OCI-LY1 (cell line): ENCODE measurements at regions not wholly inside any gene's neighbourhood (a gene's known extent, or its start where the extent isn't known, plus 50 kb on each side); places are given as distances from the start of the nearest gene placed in this dataset.

ENCODE experiments used
- H2AFZ ChIP-seq: fragments of 200-600 bp; sonication (generic), shearing (Covaris generic); 2 replicates; pipeline ENCODE4 v1.6.0; 2014; ENCODE audit warnings: antibody characterized with exemption, mild to moderate bottlenecking, low read length
- H3F3A ChIP-seq: fragments of 200-600 bp; sonication (generic), shearing (Covaris generic); 2 replicates; pipeline ENCODE4 v1.6.0; 2014; ENCODE audit warnings: mild to moderate bottlenecking, antibody characterized with exemption, low read length, moderate library complexity; ENCODE audit not compliant: insufficient read depth
- H3K27ac ChIP-seq: fragments of 200-600 bp; sonication (generic); 2 replicates; pipeline ENCODE4 v1.5.1; 2014; ENCODE audit warnings: low read length, mixed run types, mild to moderate bottlenecking, low read depth; ENCODE audit not compliant: poor library complexity, severe bottlenecking
- H3K27me3 ChIP-seq: fragments of 200-600 bp; sonication (generic); 2 replicates; pipeline ENCODE4 v1.6.0; 2014; ENCODE audit warnings: antibody characterized with exemption, mild to moderate bottlenecking, low read length, moderate library complexity; ENCODE audit not compliant: insufficient read depth
- H3K36me3 ChIP-seq: fragments of 200-600 bp; sonication (generic); 2 replicates; pipeline ENCODE4 v1.6.1; 2014; ENCODE audit warnings: mild to moderate bottlenecking, antibody characterized with exemption, low read length, moderate library complexity, mixed read lengths; ENCODE audit not compliant: insufficient read depth
- H3K4me1 ChIP-seq: fragments of 200-600 bp; sonication (generic); 2 replicates; pipeline ENCODE4 v1.5.1; 2014; ENCODE audit warnings: mild to moderate bottlenecking, low read length, moderate library complexity; ENCODE audit not compliant: insufficient read depth, severe bottlenecking
- H3K4me2 ChIP-seq: fragments of 200-600 bp; sonication (generic), shearing (Covaris generic); 2 replicates; pipeline ENCODE4 v1.6.1; 2014; ENCODE audit warnings: low read length
- H3K4me3 ChIP-seq: fragments of 200-600 bp; sonication (generic); 2 replicates; pipeline ENCODE4 v1.5.1; 2014; ENCODE audit warnings: low read length, low read depth, mild to moderate bottlenecking, mixed read lengths; ENCODE audit not compliant: poor library complexity, severe bottlenecking
- H3K79me2 ChIP-seq: fragments of 200-600 bp; shearing (Covaris generic); 2 replicates; pipeline ENCODE4 v1.6.1; 2016; ENCODE audit warnings: mixed run types, low read length, mixed read lengths; ENCODE audit not compliant: insufficient read depth
- H3K9ac ChIP-seq: fragments of 200-600 bp; sonication (generic), shearing (Covaris generic); 2 replicates; pipeline ENCODE4 v1.6.1; 2014; ENCODE audit warnings: mild to moderate bottlenecking, low read length, mixed read lengths
- H3K9me2 ChIP-seq: fragments of 200-600 bp; sonication (generic), shearing (Covaris generic); 2 replicates; pipeline ENCODE4 v1.6.1; 2014; ENCODE audit warnings: low read depth, mild to moderate bottlenecking, low read length, mixed read lengths
- H3K9me3 ChIP-seq: fragments of 200-600 bp; shearing (Covaris generic); 2 replicates; pipeline ENCODE4 v1.6.1; 2014; ENCODE audit warnings: low read length, mixed read lengths
- H4K20me1 ChIP-seq: fragments of 200-600 bp; sonication (generic), shearing (Covaris generic); 2 replicates; pipeline ENCODE4 v1.6.0; 2016; ENCODE audit warnings: mild to moderate bottlenecking, low read length; ENCODE audit not compliant: insufficient read depth
- CTCF ChIP-seq: fragments of 200-600 bp; sonication (generic), shearing (Covaris generic); IDR thresholded peaks from 2 replicates; pipeline ENCODE4 v1.5.1; 2017; ENCODE audit warnings: mild to moderate bottlenecking, antibody characterized with exemption, low read length, moderate library complexity, mixed read lengths
- EZH2 ChIP-seq: fragments of 200-600 bp; sonication (generic), shearing (Covaris generic); IDR thresholded peaks from 2 replicates; pipeline ENCODE4 v1.8.0; 2017; ENCODE audit warnings: borderline replicate concordance, mixed run types, mild to moderate bottlenecking, antibody characterized with exemption, low read length, moderate library complexity, mixed read lengths

GRCh38 chr18:51561821-51562220 is 364.3 kb upstream of the MEX3C start:
- no peak overlapping the region for H3K9ac ChIP-seq
- H3K9me2 ChIP-seq, result no peaks in the 10 kb centered on the region
- H2AFZ ChIP-seq, result no peak overlapping the region
- no peaks in the 10 kb centered on the region for H3K9me3 ChIP-seq
- no peaks in the 10 kb centered on the region for H3K4me1 ChIP-seq
- TF ChIP-seq EZH2, result no peak
- no peak for TF ChIP-seq CTCF
- no peak overlapping the region for H3K4me3 ChIP-seq
- H3K27me3 ChIP-seq, result no peaks in the 10 kb centered on the region
- H3F3A ChIP-seq, result no peaks in the 10 kb centered on the region
- no peak overlapping the region for H3K27ac ChIP-seq
- no peaks in the 10 kb centered on the region for H4K20me1 ChIP-seq
- H3K4me2 ChIP-seq, result no peak overlapping the region
- H3K79me2 ChIP-seq, result no peaks in the 10 kb centered on the region
- no peaks in the 10 kb centered on the region for H3K36me3 ChIP-seq

GRCh38 chr18:51562866-51563265 is 365.4 kb upstream of the MEX3C start:
- no peaks in the 10 kb centered on the region for H4K20me1 ChIP-seq
- no peak overlapping the region for H3K9ac ChIP-seq
- no peaks in the 10 kb centered on the region for H3K9me2 ChIP-seq
- no peak overlapping the region for H3K4me2 ChIP-seq
- no peaks in the 10 kb centered on the region for H3K36me3 ChIP-seq
- no peaks in the 10 kb centered on the region for H3K27me3 ChIP-seq
- H3K27ac ChIP-seq, result no peak overlapping the region
- H3K79me2 ChIP-seq, result no peaks in the 10 kb centered on the region
- no peaks in the 10 kb centered on the region for H3K9me3 ChIP-seq
- no peak overlapping the region for H3K4me3 ChIP-seq
- TF ChIP-seq CTCF (no peak), EZH2 (no peak)
- H3F3A ChIP-seq, result no peaks in the 10 kb centered on the region
- H3K4me1 ChIP-seq, result no peaks in the 10 kb centered on the region
- no peak overlapping the region for H2AFZ ChIP-seq

- H3K79me2 ChIP-seq, result no peaks in the 10 kb centered on the region
- H2AFZ ChIP-seq, result no peak overlapping the region
- H3F3A ChIP-seq, result no peaks in the 10 kb centered on the region
- H3K9me3 ChIP-seq, result no peaks in the 10 kb centered on the region
- H3K4me3 ChIP-seq, result no peak overlapping the region
- no peaks in the 10 kb centered on the region for H3K27me3 ChIP-seq
- no peaks in the 10 kb centered on the region for H3K4me1 ChIP-seq
- no peaks in the 10 kb centered on the region for H4K20me1 ChIP-seq
- H3K4me2 ChIP-seq, result no peak overlapping the region
- H3K9me2 ChIP-seq, result no peaks in the 10 kb centered on the region
- no peak overlapping the region for H3K27ac ChIP-seq
- TF ChIP-seq EZH2 (no peak), CTCF (no peak)
- no peak overlapping the region for H3K9ac ChIP-seq
- no peaks in the 10 kb centered on the region for H3K36me3 ChIP-seq
Measured at GRCh38 chr18:51563396-51563795, 365.9 kb upstream of the MEX3C start.
